D721Med (cell line): ENCODE measurements at regions not wholly inside any gene's neighbourhood (a gene's known extent, or its start where the extent isn't known, plus 50 kb on each side); places are given as distances from the start of the nearest gene placed in this dataset.
"Not testable (repeated sequence)": the region's sequence is repeated elsewhere in the genome, so short reads cannot be mapped to it uniquely, and the experiment has no call there.

ENCODE experiments used
- DNase-seq: peaks from one replicate; pipeline ENCODE4 v3.0.0; 2011; ENCODE audit warnings: low spot score; ENCODE audit not compliant: insufficient read length
- FAIRE-seq: peaks from 2 replicates; lab custom pipeline; 2011; peaks lifted over from hg19 to GRCh38; lab: Jason Lieb, UNC
- CTCF ChIP-seq: IDR thresholded peaks from 2 replicates; pipeline ENCODE4 v1.5.1; 2012; ENCODE audit warnings: mild to moderate bottlenecking, control low read depth; ENCODE audit not compliant: insufficient read depth; ENCODE audit errors: missing control alignments

- DNase-seq = no peak
- no peak for TF ChIP-seq CTCF
- no peak for FAIRE-seq
These were observed 199.1 kb downstream of the FAM43A start for GRCh38 chr3:194884649-194885315.

GRCh38 chr3:194885766-194886165, 200.1 kb downstream of the FAM43A start:
- no peak for FAIRE-seq

GRCh38 chr3:194886836-194887235, 201.2 kb downstream of the FAM43A start:
- DNase-seq (no peak), FAIRE-seq (no peak)
- no peak for TF ChIP-seq CTCF

More at GRCh38 chr3:194885766-194886165, 200.1 kb downstream of the FAM43A start:
- no peak for DNase-seq
- no peak for TF ChIP-seq CTCF

GRCh38 chr3:194888062-194888461, 202.4 kb downstream of the FAM43A start:
- not testable (repeated sequence) for DNase-seq, FAIRE-seq

- TF ChIP-seq CTCF = no peak
- FAIRE-seq (no peak), DNase-seq (no peak)
These were observed 203.2 kb downstream of the FAM43A start for GRCh38 chr3:194888916-194889315.

GRCh38 chr3:194890091-194890490, 204.4 kb downstream of the FAM43A start:
- TF ChIP-seq CTCF = no peak
- DNase-seq (no peak), FAIRE-seq (no peak)

- FAIRE-seq = no peak
- no peak for TF ChIP-seq CTCF
- no peak for DNase-seq
These were observed 207.7 kb downstream of the FAM43A start for GRCh38 chr3:194893121-194893987.
